Endothelial cell of umbilical vein (primary cell): ENCODE measurements at regions not wholly inside any gene's neighbourhood (a gene's known extent, or its start where the extent isn't known, plus 50 kb on each side); places are given as distances from the start of the nearest gene placed in this dataset.

Experiments
- BruUV-seq: library from RNA; stranded (reverse); fragments of 400-500 nt; replicated peaks from 2 replicates; lab custom pipeline; 2021; lab: Mats Ljungman, UMichigan
- CTCF ChIA-PET: fragments of 300-600, 350-600 bp; sonication (Branson Sonifier 250); formaldehyde crosslinking; loops from one replicate; lab custom pipeline; 2021; ENCODE audit warnings: antibody characterized with exemption, inconsistent platforms; lab: Charles Lee
- POLR2A ChIA-PET: fragments of 300-600, 350-600 bp; sonication (Branson Sonifier 250); formaldehyde crosslinking; loops from one replicate; lab custom pipeline; 2021; ENCODE audit warnings: antibody characterized with exemption, inconsistent platforms; lab: Charles Lee
- DNase-seq: peaks from one replicate; pipeline ENCODE4 v3.0.0-alpha.2; 2011; ENCODE audit warnings: low read depth, low spot score
- FAIRE-seq: peaks from 2 replicates; lab custom pipeline; 2011; peaks lifted over from hg19 to GRCh38; lab: Jason Lieb, UNC
- H2AFZ ChIP-seq: 2 replicates; pipeline ENCODE4 v1.6.0; 2012; ENCODE audit warnings: low read depth, low read length, control low read depth, inconsistent platforms
- H3K27ac ChIP-seq: 2 replicates; pipeline ENCODE4 v1.5.1; 2011; ENCODE audit warnings: low read depth, mild to moderate bottlenecking, control low read depth, low read length, moderate library complexity; ENCODE audit not compliant: insufficient read depth
- H3K27me3 ChIP-seq, 2 experiments: 2 replicates each; pipeline versions ENCODE4 v1.6.0 to v1.6.1; 2011; ENCODE audit warnings: low read length in 2 of 2, mixed read lengths in 1 of 2; ENCODE audit not compliant: control insufficient read depth in 2 of 2, insufficient read depth in 2 of 2
- H3K36me3 ChIP-seq, 2 experiments: 2 replicates in 1 of 2; 3 replicates in 1 of 2; pipeline ENCODE4 v1.5.1; 2011; ENCODE audit warnings: low read length in 2 of 2, mild to moderate bottlenecking in 1 of 2, moderate library complexity in 1 of 2; ENCODE audit not compliant: control insufficient read depth in 2 of 2, insufficient read depth in 2 of 2; ENCODE audit errors: extremely low read depth in 1 of 2
- H3K4me1 ChIP-seq: 3 replicates; pipeline ENCODE4 v1.5.1; 2011; ENCODE audit warnings: mild to moderate bottlenecking, low read length; ENCODE audit not compliant: control insufficient read depth, insufficient read depth; ENCODE audit errors: extremely low read depth
- H3K4me2 ChIP-seq: 2 replicates; pipeline ENCODE4 v1.6.1; 2011; ENCODE audit warnings: low read length, control low read depth, mixed read lengths; ENCODE audit not compliant: insufficient read depth
- H3K4me3 ChIP-seq, 3 experiments: fragments of 200-600 bp in 1 of 3; sonication (generic), shearing (Covaris generic) in 1 of 3; replicated peaks in 1 of 3; 2 replicates each; pipeline ENCODE4 v1.5.1; 2011 to 2016; ENCODE audit warnings: control low read depth in 3 of 3, low read length in 3 of 3, mild to moderate bottlenecking in 2 of 3, inconsistent platforms in 1 of 3, low read depth in 1 of 3, moderate library complexity in 1 of 3; ENCODE audit not compliant: insufficient read depth in 1 of 3
- H3K79me2 ChIP-seq: 2 replicates; pipeline ENCODE4 v1.6.0; 2012; ENCODE audit warnings: low read length, inconsistent platforms; ENCODE audit not compliant: control insufficient read depth, insufficient read depth
- H3K9ac ChIP-seq: replicated peaks from 2 replicates; pipeline ENCODE3; 2011; ENCODE audit warnings: low read length, control low read depth; ENCODE audit not compliant: insufficient read depth; ENCODE audit errors: extremely low read depth
- H3K9me1 ChIP-seq: replicated peaks from 3 replicates; pipeline ENCODE4 v1.6.0; 2011; ENCODE audit warnings: mild to moderate bottlenecking, low read length; ENCODE audit not compliant: control insufficient read depth, insufficient read depth; ENCODE audit errors: extremely low read depth
- H3K9me3 ChIP-seq: replicated peaks from 2 replicates; pipeline ENCODE4 v1.5.1; 2012; ENCODE audit warnings: low read length, inconsistent platforms; ENCODE audit not compliant: control insufficient read depth, insufficient read depth
- H4K20me1 ChIP-seq: replicated peaks from 2 replicates; pipeline ENCODE3; 2011; ENCODE audit warnings: mild to moderate bottlenecking, low read length; ENCODE audit not compliant: control insufficient read depth, insufficient read depth; ENCODE audit errors: extremely low read depth
- CTCF ChIP-seq, 2 donors: IDR thresholded peaks; 1 replicate in 1 of 2; 2 replicates in 1 of 2; pipeline ENCODE4 v1.5.1; 2011; ENCODE audit warnings: low read length in 2 of 2, mild to moderate bottlenecking in 2 of 2, moderate library complexity in 2 of 2, control low read depth in 1 of 2, inconsistent platforms in 1 of 2, low read depth in 1 of 2; ENCODE audit not compliant: insufficient read depth in 1 of 2; ENCODE audit errors: extremely low read depth in 1 of 2
- EZH2 ChIP-seq: IDR thresholded peaks from 2 replicates; pipeline ENCODE4 v1.6.1; 2012; ENCODE audit warnings: borderline replicate concordance, low read depth, mild to moderate bottlenecking, moderate library complexity, low read length, inconsistent platforms; ENCODE audit not compliant: severe bottlenecking
- FOS ChIP-seq: IDR thresholded peaks from 2 replicates; pipeline ENCODE4 v1.6.1; 2011; ENCODE audit warnings: mild to moderate bottlenecking, low read length, moderate library complexity, borderline replicate concordance; ENCODE audit not compliant: insufficient read depth
- GATA2 ChIP-seq: IDR thresholded peaks from 2 replicates; pipeline ENCODE4 v1.7.0; 2011; ENCODE audit warnings: low read depth, mild to moderate bottlenecking, moderate library complexity, mixed read lengths, low read length; ENCODE audit not compliant: insufficient read length, insufficient read depth
- JUN ChIP-seq: IDR thresholded peaks from 2 replicates; pipeline ENCODE4 v1.6.1; 2011; ENCODE audit warnings: borderline replicate concordance, low read depth; ENCODE audit not compliant: insufficient read length, insufficient read depth
- MAX ChIP-seq: IDR thresholded peaks from 2 replicates; pipeline ENCODE4 v1.6.1; 2011; ENCODE audit not compliant: insufficient read depth, insufficient read length
- MYC ChIP-seq: IDR thresholded peaks from one replicate; pipeline ENCODE4 v1.6.1; 2011; ENCODE audit warnings: mild to moderate bottlenecking, low read depth, low read length
- POLR2A ChIP-seq: IDR thresholded peaks from 2 replicates; pipeline ENCODE4 v1.6.1; 2012; ENCODE audit warnings: low read depth, mild to moderate bottlenecking, control low read depth, low read length
- POLR2AphosphoS5 ChIP-seq: IDR thresholded peaks from 2 replicates; pipeline ENCODE4 v1.6.1; 2012; ENCODE audit warnings: low read depth, mild to moderate bottlenecking, control low read depth, low read length, moderate library complexity; ENCODE audit not compliant: insufficient read depth
- dilution Hi-C: fragments of 300-500 bp; cut with MboI; formaldehyde crosslinking; loops from one replicate; pipeline ENCODE4 v1.15.0; 2019; ENCODE audit warnings: low sequenced_read_pairs; ENCODE audit not compliant: extremely low pct_ligation_motif_present
- intact Hi-C: fragments of 100-400 bp; cut with micrococcal nuclease; formaldehyde crosslinking; loops from one replicate; pipeline ENCODE4 v1.10.0; 2022

- no peak for DNase-seq
- Histone ChIP-seq H3K79me2 (no peaks in the 10 kb centered on the region), H2AFZ (no peak overlapping the region), H3K9me1 (no peaks in the 10 kb centered on the region), H3K27me3 (no peaks in the 10 kb centered on the region), H3K36me3 (no peaks in the 10 kb centered on the region), H4K20me1 (no peaks in the 10 kb centered on the region), H3K9me3 (no peaks in the 10 kb centered on the region), H3K9ac (no peak overlapping the region), H3K4me3 (no peak overlapping the region), H3K27ac (no peak overlapping the region), H3K4me1 (no peaks in the 10 kb centered on the region), H3K4me2 (no peak overlapping the region)
- POLR2A ChIA-PET = no interaction called here
- FAIRE-seq = no peak
- CTCF ChIA-PET = no interaction called here
- intact Hi-C loops = no loop called here
- dilution Hi-C loops = no loop called here
- no TSS peak for BruUV-seq
- TF ChIP-seq FOS (no peak), GATA2 (no peak), POLR2A (no peak), MYC (no peak), POLR2AphosphoS5 (no peak), EZH2 (no peak), MAX (no peak), JUN (no peak), CTCF (IDR thresholded peaks at IDR 0.05; ENCODE audit: extremely low read depth in 1 of 2, insufficient read depth in 1 of 2, low read depth in 1 of 2, low read length in 2 of 2) (no peak)
Observed at GRCh38 chr11:115682101-115682500, 177.9 kb upstream of the CADM1 start.
